OCI-LY7 (cell line): ENCODE measurements at regions not wholly inside any gene's neighbourhood (a gene's known extent, or its start where the extent isn't known, plus 50 kb on each side); places are given as distances from the start of the nearest gene placed in this dataset.

Experiments
- CTCF ChIP-seq: fragments of 200-600 bp; sonication (generic); conservative IDR thresholded peaks from 2 replicates; pipeline ENCODE4 v1.5.1; 2014; ENCODE audit warnings: mild to moderate bottlenecking, antibody characterized with exemption, low read length, moderate library complexity, mixed read lengths
- EZH2phosphoT487 ChIP-seq: fragments of 200-600 bp; sonication (generic); IDR thresholded peaks from 2 replicates; pipeline ENCODE4 v1.6.1; 2018; ENCODE audit warnings: low read depth, borderline replicate concordance, mild to moderate bottlenecking, mixed run types, antibody characterized with exemption, low read length, moderate library complexity, mixed read lengths

- TF ChIP-seq CTCF (no peak), EZH2phosphoT487 (no peak)
Observed at GRCh38 chr4:8765631-8766590, 105.7 kb downstream of the HMX1 start.
